ENCODE measurements at regions not wholly inside any gene's neighbourhood (a gene's known extent, or its start where the extent isn't known, plus 50 kb on each side); places are given as distances from the start of the nearest gene placed in this dataset.

DNA sequence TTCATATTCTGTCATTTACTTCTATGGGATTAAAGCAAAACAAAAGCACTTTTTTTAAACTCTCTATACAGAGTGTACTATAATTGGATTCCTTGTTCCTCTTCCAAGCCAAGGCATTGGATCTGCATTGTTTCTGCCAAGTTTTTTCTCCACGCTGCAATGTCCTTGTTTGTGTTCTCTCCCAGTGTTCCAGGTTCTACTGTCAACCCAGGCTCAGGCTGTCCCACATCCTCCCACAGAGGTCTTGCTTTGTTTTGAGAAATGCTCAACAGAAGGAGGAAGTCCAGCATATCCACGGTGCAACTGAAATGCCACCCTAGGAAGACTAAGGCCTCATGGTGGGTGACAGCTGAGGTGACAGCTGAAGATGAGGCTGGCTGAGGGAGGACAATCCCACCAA, 287.1 kb upstream of the PRDM1 start:
- DNase-seq (ENCODE audit: low read depth): no peak

DNA sequence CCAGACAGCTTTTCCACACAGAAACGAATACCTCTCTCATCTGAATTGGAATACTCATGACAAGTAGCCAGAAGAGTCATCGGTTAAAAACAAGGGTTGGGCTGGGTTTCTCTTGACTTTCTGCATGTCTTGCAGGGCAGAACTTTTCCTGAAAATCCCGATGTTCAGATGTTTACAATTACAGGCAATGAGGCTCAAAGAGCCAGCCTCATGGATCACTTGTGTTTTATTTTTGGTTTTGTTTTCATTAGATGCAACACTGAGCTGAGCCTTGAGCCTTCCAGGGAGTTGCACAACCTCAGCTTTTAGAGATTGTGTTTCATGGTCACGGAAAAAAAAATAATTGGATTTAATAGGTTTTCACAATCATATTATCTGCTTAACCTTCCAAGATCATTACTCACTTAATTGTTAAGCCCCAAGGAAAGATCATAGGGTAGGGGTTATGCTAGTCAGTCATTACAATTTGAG, 288.1 kb upstream of the PRDM1 start:
- DNase-seq (ENCODE audit: low read depth): no peak
- no peak overlapping the region for H3K4me3 ChIP-seq (ENCODE audit: low read depth, low read length)
- no peak for TF ChIP-seq CTCF (IDR thresholded peaks at IDR 0.05; ENCODE audit: low read depth, low read length, missing control alignments)

More for the DNA sequence above, 287.1 kb upstream of the PRDM1 start:
- H3K4me3 ChIP-seq (ENCODE audit: low read depth, low read length): no peak overlapping the region
- TF ChIP-seq CTCF (IDR thresholded peaks at IDR 0.05; ENCODE audit: low read depth, low read length, missing control alignments): no peak

GRCh38 chr6:105797286-105797979, 288.7 kb upstream of the PRDM1 start:
- no peak for DNase-seq (ENCODE audit: low read depth)
- H3K4me3 ChIP-seq (ENCODE audit: low read depth, low read length): no peak overlapping the region
- no peak for TF ChIP-seq CTCF (IDR thresholded peaks at IDR 0.05; ENCODE audit: low read depth, low read length, missing control alignments)

DNA sequence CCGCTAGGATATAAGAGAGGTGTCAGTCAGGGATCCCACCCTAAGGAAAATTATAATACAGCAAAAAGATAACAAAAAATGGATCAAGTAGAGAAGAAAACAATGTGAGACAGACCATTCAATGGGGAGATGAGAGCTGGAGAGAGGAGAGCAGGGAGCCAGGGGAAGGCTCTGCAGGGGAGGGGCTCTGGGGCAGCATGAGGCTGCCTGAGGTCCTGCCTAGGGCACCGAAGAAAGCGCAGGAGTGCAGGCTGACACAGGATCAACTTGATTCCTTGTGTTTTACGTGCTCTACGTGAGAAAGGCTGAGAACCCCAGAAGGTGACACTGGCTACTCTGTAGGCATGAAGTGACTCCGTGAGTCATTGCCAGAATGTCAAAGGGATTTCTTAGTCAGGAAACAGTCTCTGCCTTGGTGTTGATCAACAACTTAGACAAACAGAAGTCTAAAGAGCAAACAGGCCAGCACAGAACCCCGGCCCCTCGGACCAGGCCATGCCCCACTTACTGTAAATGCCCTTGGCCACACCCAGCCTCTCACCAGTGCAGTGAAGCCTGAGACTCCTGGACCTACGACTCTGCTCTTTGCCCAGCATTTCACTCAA, 290.1 kb upstream of the PRDM1 start:
- no peak for DNase-seq (ENCODE audit: low read depth)
- no peak overlapping the region for H3K4me3 ChIP-seq (ENCODE audit: low read depth, low read length)
- no peak for TF ChIP-seq CTCF (IDR thresholded peaks at IDR 0.05; ENCODE audit: low read depth, low read length, missing control alignments)

- TF ChIP-seq CTCF (IDR thresholded peaks at IDR 0.05; ENCODE audit: low read depth, low read length, missing control alignments): no peak
- no peak for DNase-seq (ENCODE audit: low read depth)
- no peak overlapping the region for H3K4me3 ChIP-seq (ENCODE audit: low read depth, low read length)
Observed at GRCh38 chr6:105795366-105795765, 290.8 kb upstream of the PRDM1 start.

DNA sequence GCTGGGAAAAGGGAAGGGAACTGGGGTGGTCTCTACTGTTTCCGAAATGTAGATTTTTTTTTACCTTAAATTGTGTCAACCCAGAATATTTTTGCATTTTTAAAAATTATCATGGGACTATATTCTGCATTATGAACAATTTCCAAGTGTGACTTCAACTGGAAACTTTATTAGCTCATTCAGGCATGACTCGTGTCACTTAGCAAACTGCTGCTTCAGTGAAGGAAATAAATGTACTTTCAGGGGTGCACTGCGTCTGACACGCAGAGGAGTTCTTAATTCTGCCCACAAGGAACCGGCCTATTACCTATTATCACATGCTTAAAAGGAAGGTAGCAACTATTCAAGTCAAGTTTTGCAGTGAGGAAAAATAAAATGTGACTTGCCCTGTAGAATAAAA, 291.3 kb upstream of the PRDM1 start:
- H3K4me3 ChIP-seq (ENCODE audit: low read depth, low read length): no peak overlapping the region
- DNase-seq (ENCODE audit: low read depth): no peak
- no peak for TF ChIP-seq CTCF (IDR thresholded peaks at IDR 0.05; ENCODE audit: low read depth, low read length, missing control alignments)

DNA sequence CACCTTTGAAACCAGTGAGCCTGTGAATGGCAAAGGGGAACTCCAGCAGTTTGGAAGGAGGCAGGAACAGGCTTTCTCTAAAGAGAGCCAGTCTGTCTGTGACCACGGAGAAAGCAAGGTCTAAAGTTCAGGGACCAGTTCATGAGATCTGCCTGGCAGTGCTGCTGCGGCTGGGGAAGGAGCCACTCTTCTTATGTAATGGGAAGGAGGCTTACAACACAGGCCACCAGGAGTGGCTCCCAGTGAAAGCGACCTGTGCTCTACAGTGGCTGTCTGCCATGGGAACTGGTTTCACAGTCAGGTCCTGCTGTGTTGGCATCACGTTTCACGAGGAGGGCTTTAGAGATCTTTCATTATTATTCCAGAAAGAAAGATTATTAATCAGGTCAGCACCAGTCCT, 291.9 kb upstream of the PRDM1 start:
- no peak overlapping the region for H3K4me3 ChIP-seq (ENCODE audit: low read depth, low read length)
- TF ChIP-seq CTCF (IDR thresholded peaks at IDR 0.05; ENCODE audit: low read depth, low read length, missing control alignments): no peak
- no peak for DNase-seq (ENCODE audit: low read depth)

All from GM12864 (cell line).